Body of pancreas (tissue), 4 donors: ENCODE measurements at regions not wholly inside any gene's neighbourhood (a gene's known extent, or its start where the extent isn't known, plus 50 kb on each side); places are given as distances from the start of the nearest gene placed in this dataset.

Experiments
- CTCF ChIP-seq, 7 experiments: fragments of 450-650 bp in 4 of 7; fragments of 200-600 bp in 3 of 7; sonication (generic) in 3 of 7; IDR thresholded peaks; one replicate each; pipeline ENCODE4 v1.5.1; 2016 to 2019; ENCODE audit warnings: antibody characterized with exemption in 7 of 7
- POLR2A ChIP-seq, 3 donors: fragments of 450-650 bp; IDR thresholded peaks; one replicate each; pipeline ENCODE4 v1.6.1; 2016; ENCODE audit warnings: antibody characterized with exemption in 3 of 3, mild to moderate bottlenecking in 2 of 3

GRCh38 chr9:115202960-115203751 lies 85.2 kb upstream of the TNC start:
- TF ChIP-seq CTCF (IDR thresholded peaks at IDR 0.05) (no peak), POLR2A (IDR thresholded peaks at IDR 0.05) (no peak)
